Endothelial cell of umbilical vein (primary cell): ENCODE measurements at regions not wholly inside any gene's neighbourhood (a gene's known extent, or its start where the extent isn't known, plus 50 kb on each side); places are given as distances from the start of the nearest gene placed in this dataset.

Experiments
- EZH2 ChIP-seq: IDR thresholded peaks from 2 replicates; pipeline ENCODE4 v1.6.1; 2012; ENCODE audit warnings: borderline replicate concordance, low read depth, mild to moderate bottlenecking, moderate library complexity, low read length, inconsistent platforms; ENCODE audit not compliant: severe bottlenecking
- FOS ChIP-seq: IDR thresholded peaks from 2 replicates; pipeline ENCODE4 v1.6.1; 2011; ENCODE audit warnings: mild to moderate bottlenecking, low read length, moderate library complexity, borderline replicate concordance; ENCODE audit not compliant: insufficient read depth
- GATA2 ChIP-seq: IDR thresholded peaks from 2 replicates; pipeline ENCODE4 v1.7.0; 2011; ENCODE audit warnings: low read depth, mild to moderate bottlenecking, moderate library complexity, mixed read lengths, low read length; ENCODE audit not compliant: insufficient read length, insufficient read depth
- JUN ChIP-seq: IDR thresholded peaks from 2 replicates; pipeline ENCODE4 v1.6.1; 2011; ENCODE audit warnings: borderline replicate concordance, low read depth; ENCODE audit not compliant: insufficient read length, insufficient read depth
- MYC ChIP-seq: IDR thresholded peaks from one replicate; pipeline ENCODE4 v1.6.1; 2011; ENCODE audit warnings: mild to moderate bottlenecking, low read depth, low read length
- POLR2A ChIP-seq: IDR thresholded peaks from 2 replicates; pipeline ENCODE4 v1.6.1; 2012; ENCODE audit warnings: low read depth, mild to moderate bottlenecking, control low read depth, low read length
- POLR2AphosphoS5 ChIP-seq: IDR thresholded peaks from 2 replicates; pipeline ENCODE4 v1.6.1; 2012; ENCODE audit warnings: low read depth, mild to moderate bottlenecking, control low read depth, low read length, moderate library complexity; ENCODE audit not compliant: insufficient read depth
- TF ChIP-seq, protein P1 (sequence below), 2 donors: IDR thresholded peaks; 1 replicate in 1 of 2; 2 replicates in 1 of 2; pipeline ENCODE4 v1.5.1; 2011; ENCODE audit warnings: low read length in 2 of 2, mild to moderate bottlenecking in 2 of 2, moderate library complexity in 2 of 2, control low read depth in 1 of 2, inconsistent platforms in 1 of 2, low read depth in 1 of 2; ENCODE audit not compliant: insufficient read depth in 1 of 2; ENCODE audit errors: extremely low read depth in 1 of 2
- TF ChIP-seq, protein P2 (sequence below): IDR thresholded peaks from 2 replicates; pipeline ENCODE4 v1.6.1; 2011; ENCODE audit not compliant: insufficient read depth, insufficient read length

DNA sequence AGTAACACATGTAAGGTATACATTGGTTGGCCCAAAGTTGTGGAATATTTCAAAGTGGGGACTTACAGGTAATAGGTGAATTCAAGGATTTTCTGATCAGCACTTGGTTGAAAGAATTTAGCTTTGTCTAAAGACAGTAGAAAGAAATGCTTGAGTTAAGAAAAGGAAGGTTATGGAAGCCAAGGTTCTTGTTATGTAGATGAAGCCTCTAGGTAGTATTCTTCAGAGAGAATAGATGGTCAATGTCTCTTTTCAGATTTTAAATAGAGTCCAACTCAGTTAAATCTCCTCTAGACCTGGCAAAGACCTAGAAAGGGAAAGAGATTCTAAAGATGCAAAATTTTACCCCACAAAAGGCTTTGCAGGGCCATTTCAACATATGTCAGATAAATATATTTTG, 157.4 kb downstream of the ANKRD30B start:
- no peak for TF ChIP-seq EZH2
- TF ChIP-seq, protein P1, sequence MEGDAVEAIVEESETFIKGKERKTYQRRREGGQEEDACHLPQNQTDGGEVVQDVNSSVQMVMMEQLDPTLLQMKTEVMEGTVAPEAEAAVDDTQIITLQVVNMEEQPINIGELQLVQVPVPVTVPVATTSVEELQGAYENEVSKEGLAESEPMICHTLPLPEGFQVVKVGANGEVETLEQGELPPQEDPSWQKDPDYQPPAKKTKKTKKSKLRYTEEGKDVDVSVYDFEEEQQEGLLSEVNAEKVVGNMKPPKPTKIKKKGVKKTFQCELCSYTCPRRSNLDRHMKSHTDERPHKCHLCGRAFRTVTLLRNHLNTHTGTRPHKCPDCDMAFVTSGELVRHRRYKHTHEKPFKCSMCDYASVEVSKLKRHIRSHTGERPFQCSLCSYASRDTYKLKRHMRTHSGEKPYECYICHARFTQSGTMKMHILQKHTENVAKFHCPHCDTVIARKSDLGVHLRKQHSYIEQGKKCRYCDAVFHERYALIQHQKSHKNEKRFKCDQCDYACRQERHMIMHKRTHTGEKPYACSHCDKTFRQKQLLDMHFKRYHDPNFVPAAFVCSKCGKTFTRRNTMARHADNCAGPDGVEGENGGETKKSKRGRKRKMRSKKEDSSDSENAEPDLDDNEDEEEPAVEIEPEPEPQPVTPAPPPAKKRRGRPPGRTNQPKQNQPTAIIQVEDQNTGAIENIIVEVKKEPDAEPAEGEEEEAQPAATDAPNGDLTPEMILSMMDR (IDR thresholded peaks at IDR 0.05; ENCODE audit: extremely low read depth in 1 of 2, insufficient read depth in 1 of 2, low read depth in 1 of 2, low read length in 2 of 2), result no peak
- no peak for TF ChIP-seq POLR2A
- TF ChIP-seq MYC, result no peak
- TF ChIP-seq POLR2AphosphoS5, result no peak
- TF ChIP-seq FOS, result no peak
- no peak for TF ChIP-seq JUN
- TF ChIP-seq, protein P2, sequence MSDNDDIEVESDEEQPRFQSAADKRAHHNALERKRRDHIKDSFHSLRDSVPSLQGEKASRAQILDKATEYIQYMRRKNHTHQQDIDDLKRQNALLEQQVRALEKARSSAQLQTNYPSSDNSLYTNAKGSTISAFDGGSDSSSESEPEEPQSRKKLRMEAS, result no peak
- TF ChIP-seq GATA2, result no peak
